Epithelial cell of esophagus (primary cell): ENCODE measurements at regions not wholly inside any gene's neighbourhood (a gene's known extent, or its start where the extent isn't known, plus 50 kb on each side); places are given as distances from the start of the nearest gene placed in this dataset.
A peak's percentile ranks its signal among the peaks of the same experiment; 100 is the strongest.
"Not testable (repeated sequence)": the region's sequence is repeated elsewhere in the genome, so short reads cannot be mapped to it uniquely, and the experiment has no call there.

Experiments
- DNase-seq: peaks from one replicate; pipeline ENCODE4 v3.0.0; 2010; ENCODE audit warnings: low read depth
- H3K4me3 ChIP-seq: 2 replicates; pipeline ENCODE4 v1.5.1; 2011; ENCODE audit warnings: mild to moderate bottlenecking, low read length, control low read depth
- CTCF ChIP-seq: IDR thresholded peaks from 2 replicates; pipeline ENCODE4 v1.5.1; 2011; ENCODE audit warnings: low read depth, mild to moderate bottlenecking, low read length, control low read depth, inconsistent platforms; ENCODE audit not compliant: insufficient read depth; ENCODE audit errors: missing control alignments

GRCh38 chr5:91794856-91795548, 411.9 kb upstream of the ARRDC3 start:
- no peak for DNase-seq
- no peak for TF ChIP-seq CTCF

GRCh38 chr5:91794455-91794854, 411.3 kb upstream of the ARRDC3 start:
- no peak for TF ChIP-seq CTCF
- no peak overlapping the region for H3K4me3 ChIP-seq
- DNase-seq, result no peak

More at GRCh38 chr5:91794856-91795548, 411.9 kb upstream of the ARRDC3 start:
- no peak overlapping the region for H3K4me3 ChIP-seq

- peak; percentile 18 for DNase-seq
- no peak overlapping the region for H3K4me3 ChIP-seq
Observed at GRCh38 chr5:91787718-91788117, 404.6 kb upstream of the ARRDC3 start.

DNA sequence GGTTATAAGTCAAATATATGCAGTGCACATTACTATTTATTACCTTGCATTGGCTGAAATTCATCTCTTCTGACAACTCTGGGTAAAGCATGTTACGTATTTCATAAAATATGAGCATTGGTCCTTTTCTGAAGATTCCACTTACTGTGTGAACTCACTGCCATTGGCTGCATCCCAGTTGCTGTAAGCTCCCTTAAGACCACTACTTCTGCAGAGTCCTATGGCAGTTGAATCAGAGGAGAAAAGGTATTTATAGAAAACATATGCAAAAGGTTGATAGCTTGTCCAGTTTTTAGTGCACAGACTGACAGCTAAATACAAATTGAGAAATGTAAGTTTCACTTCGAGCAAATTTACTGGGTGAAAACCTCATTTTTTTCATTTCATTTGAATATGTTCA, 394.6 kb upstream of the ARRDC3 start:
- TF ChIP-seq CTCF, result no peak
- no peak for DNase-seq
- no peak overlapping the region for H3K4me3 ChIP-seq

More at GRCh38 chr5:91787718-91788117, 404.6 kb upstream of the ARRDC3 start:
- TF ChIP-seq CTCF, result no peak

DNA sequence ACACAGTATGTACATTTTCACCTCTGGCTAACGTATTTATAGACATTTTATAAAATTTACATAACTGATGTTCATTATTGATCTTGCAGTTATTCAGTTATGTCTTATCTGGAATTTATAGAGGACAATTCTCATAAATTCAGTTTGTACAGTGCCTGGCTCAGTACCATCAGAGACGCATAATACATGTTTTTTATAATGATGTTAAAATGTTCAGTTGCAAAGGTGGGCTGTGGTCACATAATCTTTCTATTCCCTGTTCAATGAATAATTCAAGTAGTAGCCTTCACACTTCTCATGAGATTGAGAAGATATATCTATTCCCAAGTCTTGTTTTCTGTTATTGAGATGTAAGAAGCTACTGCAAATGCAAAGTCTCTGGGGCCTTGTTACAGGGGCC, 393.1 kb upstream of the ARRDC3 start:
- no peak for DNase-seq
- no peak for TF ChIP-seq CTCF
- no peak overlapping the region for H3K4me3 ChIP-seq

GRCh38 chr5:91770400-91770799, 387.3 kb upstream of the ARRDC3 start:
- TF ChIP-seq CTCF, result no peak
- H3K4me3 ChIP-seq, result no peak overlapping the region
- no peak for DNase-seq

GRCh38 chr5:91757383-91757782, 374.3 kb upstream of the ARRDC3 start:
- DNase-seq, H3K4me3 ChIP-seq: not testable (repeated sequence)
